IMR-90 (cell line): ENCODE measurements at regions not wholly inside any gene's neighbourhood (a gene's known extent, or its start where the extent isn't known, plus 50 kb on each side); places are given as distances from the start of the nearest gene placed in this dataset.

Experiments used
- ATAC-seq: fragments of 200-7000 bp; cut with Tn5 transposase; 2 replicates; pipeline ENCODE4 v1.9.1; 2020; ENCODE audit warnings: low read depth, mild to moderate bottlenecking, moderate library complexity
- BruUV-seq: library from RNA; stranded (reverse); fragments of 400-500 nt; replicated peaks from 2 replicates; lab custom pipeline; 2021; lab: Mats Ljungman, UMichigan
- CTCF ChIA-PET: fragments of 300-600 bp; formaldehyde crosslinking; extraction: SDS; loops from one replicate; lab custom pipeline; 2021; ENCODE audit warnings: antibody characterized with exemption; lab: Yijun Ruan, JAX
- POLR2A ChIA-PET: fragments of 300-600 bp; sonication (Branson Sonifier 250); formaldehyde crosslinking; loops from one replicate; lab custom pipeline; 2022; ENCODE audit warnings: antibody characterized with exemption; ENCODE audit not compliant: unreplicated experiment; lab: Charles Lee
- DNase-seq: peaks from one replicate; pipeline ENCODE4 v3.0.0; 2013
- H2AFZ ChIP-seq: replicated peaks from 2 replicates; pipeline ENCODE3; 2013; ENCODE audit warnings: low read length, mild to moderate bottlenecking; ENCODE audit not compliant: poor library complexity
- H2AK5ac ChIP-seq: 2 replicates; pipeline ENCODE4 v1.6.1; 2013; ENCODE audit warnings: low read depth, low read length, inconsistent platforms
- H2AK9ac ChIP-seq: replicated peaks from 2 replicates; pipeline ENCODE3; 2013; ENCODE audit warnings: mild to moderate bottlenecking, low read depth, low read length, moderate library complexity; ENCODE audit not compliant: poor library complexity
- H2BK120ac ChIP-seq: 2 replicates; pipeline ENCODE4 v1.6.1; 2013; ENCODE audit warnings: low read depth, low read length, inconsistent platforms
- H2BK15ac ChIP-seq: 3 replicates; pipeline ENCODE4 v1.6.1; 2013; ENCODE audit warnings: low read depth, low read length, inconsistent platforms
- H2BK20ac ChIP-seq: 2 replicates; pipeline ENCODE4 v1.6.1; 2013; ENCODE audit warnings: low read depth, mild to moderate bottlenecking, inconsistent platforms, low read length, moderate library complexity
- H2BK5ac ChIP-seq: 2 replicates; pipeline ENCODE4 v1.6.1; 2013; ENCODE audit warnings: mild to moderate bottlenecking, low read depth, low read length, inconsistent platforms; ENCODE audit not compliant: poor library complexity, severe bottlenecking
- H3K14ac ChIP-seq: replicated peaks from 2 replicates; pipeline ENCODE4 v1.6.1; 2013; ENCODE audit warnings: low read depth, low read length, inconsistent platforms
- H3K18ac ChIP-seq: 2 replicates; pipeline ENCODE4 v1.6.1; 2013; ENCODE audit warnings: low read depth, low read length, control low read depth
- H3K23ac ChIP-seq: 2 replicates; pipeline ENCODE4 v1.6.1; 2013; ENCODE audit warnings: low read depth, low read length, inconsistent platforms
- H3K27ac ChIP-seq: 2 replicates; pipeline ENCODE4 v1.5.1; 2013; ENCODE audit warnings: mild to moderate bottlenecking, control low read depth, low read length; ENCODE audit not compliant: insufficient read depth
- H3K27me3 ChIP-seq: 2 replicates; pipeline ENCODE4 v1.6.1; 2013; ENCODE audit warnings: low read length; ENCODE audit not compliant: control insufficient read depth, insufficient read depth
- H3K36me3 ChIP-seq: 2 replicates; pipeline ENCODE4 v1.6.1; 2013; ENCODE audit warnings: low read length, mixed read lengths; ENCODE audit not compliant: control insufficient read depth, insufficient read depth
- H3K4ac ChIP-seq: 2 replicates; pipeline ENCODE4 v1.6.1; 2013; ENCODE audit warnings: low read depth, low read length, inconsistent platforms
- H3K4me1 ChIP-seq: 2 replicates; pipeline ENCODE4 v1.6.1; 2013; ENCODE audit warnings: low read length, mixed read lengths; ENCODE audit not compliant: control insufficient read depth, insufficient read depth
- H3K4me2 ChIP-seq: 2 replicates; pipeline ENCODE4 v1.6.1; 2013; ENCODE audit warnings: low read depth, mild to moderate bottlenecking, control low read depth, low read length, moderate library complexity
- H3K4me3 ChIP-seq: 2 replicates; pipeline ENCODE4 v1.5.1; 2013; ENCODE audit warnings: low read depth, mild to moderate bottlenecking, control low read depth, low read length, moderate library complexity; ENCODE audit not compliant: insufficient read depth
- H3K56ac ChIP-seq: 2 replicates; pipeline ENCODE4 v1.6.1; 2013; ENCODE audit warnings: low read length, inconsistent platforms; ENCODE audit not compliant: insufficient read depth; ENCODE audit errors: extremely low read depth
- H3K79me1 ChIP-seq, 2 experiments: 2 replicates each; pipeline ENCODE4 v1.6.1; 2013; ENCODE audit warnings: low read length in 2 of 2, inconsistent platforms in 1 of 2, low read depth in 1 of 2
- H3K9ac ChIP-seq: 2 replicates; pipeline ENCODE4 v1.6.1; 2013; ENCODE audit warnings: low read depth, low read length, control low read depth
- H3K9me1 ChIP-seq: 2 replicates; pipeline ENCODE4 v1.6.1; 2013; ENCODE audit warnings: low read length, inconsistent platforms; ENCODE audit not compliant: insufficient read depth
- H3K9me3 ChIP-seq: 2 replicates; pipeline ENCODE4 v1.6.1; 2013; ENCODE audit warnings: low read length; ENCODE audit not compliant: control insufficient read depth, insufficient read depth
- H4K20me1 ChIP-seq: 2 replicates; pipeline ENCODE4 v1.6.1; 2013; ENCODE audit warnings: low read length, inconsistent platforms; ENCODE audit not compliant: insufficient read depth
- H4K5ac ChIP-seq: 2 replicates; pipeline ENCODE4 v1.6.1; 2013; ENCODE audit warnings: mild to moderate bottlenecking, low read depth, low read length, control low read depth
- H4K8ac ChIP-seq, 2 experiments: 2 replicates each; pipeline ENCODE4 v1.6.1; 2013; ENCODE audit warnings: low read depth in 2 of 2, low read length in 2 of 2, control low read depth in 1 of 2, inconsistent platforms in 1 of 2
- H4K91ac ChIP-seq: 2 replicates; pipeline ENCODE4 v1.6.1; 2013; ENCODE audit warnings: low read depth, low read length, inconsistent platforms; ENCODE audit not compliant: insufficient read depth
- BHLHE40 ChIP-seq: fragments of 150-350 bp; IDR thresholded peaks from 2 replicates; pipeline ENCODE4 v1.6.1; 2016; ENCODE audit warnings: mild to moderate bottlenecking, low read depth, low read length
- CEBPB ChIP-seq: IDR thresholded peaks from 2 replicates; pipeline ENCODE4 v1.6.1; 2012; ENCODE audit warnings: low read depth, low read length, improper control_type of control experiment
- CHD1 ChIP-seq: IDR thresholded peaks from 2 replicates; pipeline ENCODE4 v1.6.1; 2012; ENCODE audit warnings: low read depth, low read length, improper control_type of control experiment
- FOS ChIP-seq: fragments of 150-350 bp; IDR thresholded peaks from 2 replicates; pipeline ENCODE4 v1.6.1; 2016; ENCODE audit warnings: low read depth, low read length
- MAFK ChIP-seq: IDR thresholded peaks from 2 replicates; pipeline ENCODE4 v1.6.1; 2012; ENCODE audit warnings: low read depth, low read length, improper control_type of control experiment
- MAZ ChIP-seq: IDR thresholded peaks from 2 replicates; pipeline ENCODE4 v1.6.1; 2012; ENCODE audit warnings: low read depth, mild to moderate bottlenecking, low read length, improper control_type of control experiment, moderate library complexity, borderline replicate concordance
- MXI1 ChIP-seq: IDR thresholded peaks from 2 replicates; pipeline ENCODE4 v1.6.1; 2012; ENCODE audit warnings: low read depth, mild to moderate bottlenecking, low read length, moderate library complexity, borderline replicate concordance
- NFE2L2 ChIP-seq: fragments of 150-350 bp; IDR thresholded peaks from 2 replicates; pipeline ENCODE4 v1.6.1; 2016; ENCODE audit warnings: low read depth, mild to moderate bottlenecking, low read length
- POLR2A ChIP-seq: IDR thresholded peaks from 2 replicates; pipeline ENCODE4 v1.6.1; 2012; ENCODE audit warnings: mild to moderate bottlenecking, low read depth, low read length
- RAD21 ChIP-seq: IDR thresholded peaks from 2 replicates; pipeline ENCODE4 v1.6.1; 2012; ENCODE audit warnings: low read length, improper control_type of control experiment
- RCOR1 ChIP-seq: IDR thresholded peaks from 2 replicates; pipeline ENCODE4 v1.6.1; 2012; ENCODE audit warnings: mild to moderate bottlenecking, low read length, improper control_type of control experiment; ENCODE audit not compliant: insufficient replicate concordance
- RFX5 ChIP-seq: IDR thresholded peaks from 2 replicates; pipeline ENCODE4 v1.8.0; 2012; ENCODE audit warnings: low read depth, mild to moderate bottlenecking, low read length, moderate library complexity
- SMC3 ChIP-seq: fragments of 150-350 bp; IDR thresholded peaks from 2 replicates; pipeline ENCODE4 v1.6.1; 2016; ENCODE audit warnings: low read depth, mild to moderate bottlenecking, antibody characterized with exemption, low read length, moderate library complexity
- WGBS, 2 experiments: methylation state at CpG; one replicate each; pipeline versions ENCODE4 v1.1.5 to v1.1.7; 2013; ENCODE audit warnings: missing lambda C conversion rate in 2 of 2; ENCODE audit not compliant: insufficient read length in 1 of 2; ENCODE audit errors: extremely low coverage in 2 of 2; 5-methylcytosine and 5-hydroxymethylcytosine counted together
- dilution Hi-C: fragments of 300-500 bp; cut with HindIII; formaldehyde crosslinking; loops from one replicate; pipeline ENCODE4 v1.14.3; 2018; ENCODE audit warnings: low sequenced_read_pairs; ENCODE audit not compliant: unreplicated experiment
- in situ Hi-C: fragments of 300-500 bp; cut with MboI; formaldehyde crosslinking; loops from 3 replicates; pipeline ENCODE4 v1.14.3; 2019; ENCODE audit warnings: low sequenced_read_pairs, inconsistent platforms, mixed read lengths
- intact Hi-C: fragments of 100-400 bp; cut with micrococcal nuclease; formaldehyde crosslinking; loops from 2 replicates; pipeline ENCODE4 v1.10.0; 2022
- TF ChIP-seq, protein P1 (sequence below): fragments of 150-350 bp; IDR thresholded peaks from 2 replicates; pipeline ENCODE4 v1.6.1; 2016; ENCODE audit warnings: low read depth, mild to moderate bottlenecking, low read length, moderate library complexity, borderline replicate concordance
- TF ChIP-seq, protein P2 (sequence below): fragments of 150-350 bp; IDR thresholded peaks from 2 replicates; pipeline ENCODE4 v1.6.1; 2017; ENCODE audit warnings: mild to moderate bottlenecking, antibody characterized with exemption, low read length, low read depth
- TF ChIP-seq, protein P3 (sequence below): conservative IDR thresholded peaks from 2 replicates; pipeline ENCODE4 v1.5.1; 2012; ENCODE audit warnings: mild to moderate bottlenecking, low read depth, low read length, improper control_type of control experiment

DNA sequence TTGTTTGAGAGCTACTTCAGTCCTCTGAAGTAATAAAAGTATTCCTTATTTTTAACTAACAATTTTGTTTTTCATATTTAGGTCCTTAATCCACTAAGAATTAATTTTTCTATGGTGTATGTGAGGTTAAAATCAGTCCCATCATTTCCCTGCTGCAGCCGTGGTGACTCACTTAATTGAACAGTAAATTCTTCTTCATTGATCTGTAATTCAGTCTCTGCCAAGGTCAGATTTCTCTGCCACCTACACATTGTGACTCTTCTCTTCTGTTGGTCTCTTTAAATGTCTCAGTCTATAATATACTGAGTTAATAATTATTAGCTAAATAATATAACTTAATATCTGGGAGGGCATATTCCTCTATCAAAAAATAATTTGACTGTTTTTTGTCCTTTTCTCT, 262.3 kb downstream of the UTRN start:
- no peak overlapping the region for H3K27ac ChIP-seq
- ATAC-seq, result no peak

More for the DNA sequence above, 262.3 kb downstream of the UTRN start:
- ChIA-PET CTCF (interaction anchor here (1.1 kb wide), 2 partner anchors 12 to 37 kb away, joined by 3 to 4 read pairs; no protein-coding TSS in a partner anchor), POLR2A (no interaction called here)
- no peak overlapping the region for H3K14ac ChIP-seq
- no peak overlapping the region for H2AK5ac ChIP-seq
- no peak overlapping the region for H2AFZ ChIP-seq
- in situ Hi-C loops (no loop called here), intact Hi-C loops (loop anchor here (1.0 to 5.0 kb wide), 2 partner anchors 12 to 260 kb away; partner anchors contain the start of gene UTRN), dilution Hi-C loops (no loop called here)
- DNase-seq, result peak; percentile 13
- H3K4me2 ChIP-seq, result no peak overlapping the region
- no peak overlapping the region for H2BK120ac ChIP-seq
- H3K9me3 ChIP-seq, result no peaks in the 10 kb centered on the region
- no peaks in the 10 kb centered on the region for H3K79me1 ChIP-seq
- H4K20me1 ChIP-seq, result no peaks in the 10 kb centered on the region
- no TSS peak for BruUV-seq
- peaks cover 11% of the 10 kb centered on the region for H3K36me3 ChIP-seq
- 0 out of 2 replicates have a peak, but pooled peaks cover 3% of the 10 kb centered on the region for H3K9me1 ChIP-seq
- H3K4me1 ChIP-seq, result no peaks in the 10 kb centered on the region
- H3K9ac ChIP-seq, result no peak overlapping the region
- H3K56ac ChIP-seq, result no peak overlapping the region
- H3K4me3 ChIP-seq, result no peak overlapping the region
- no peak overlapping the region for H3K18ac ChIP-seq
- H2AK9ac ChIP-seq, result no peak overlapping the region
- H4K91ac ChIP-seq, result no peak overlapping the region
- no peak overlapping the region for H3K23ac ChIP-seq
- H2BK20ac ChIP-seq, result no peak overlapping the region
- H2BK15ac ChIP-seq, result no peak overlapping the region
- TF ChIP-seq, protein P1, sequence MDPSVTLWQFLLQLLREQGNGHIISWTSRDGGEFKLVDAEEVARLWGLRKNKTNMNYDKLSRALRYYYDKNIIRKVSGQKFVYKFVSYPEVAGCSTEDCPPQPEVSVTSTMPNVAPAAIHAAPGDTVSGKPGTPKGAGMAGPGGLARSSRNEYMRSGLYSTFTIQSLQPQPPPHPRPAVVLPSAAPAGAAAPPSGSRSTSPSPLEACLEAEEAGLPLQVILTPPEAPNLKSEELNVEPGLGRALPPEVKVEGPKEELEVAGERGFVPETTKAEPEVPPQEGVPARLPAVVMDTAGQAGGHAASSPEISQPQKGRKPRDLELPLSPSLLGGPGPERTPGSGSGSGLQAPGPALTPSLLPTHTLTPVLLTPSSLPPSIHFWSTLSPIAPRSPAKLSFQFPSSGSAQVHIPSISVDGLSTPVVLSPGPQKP, result no peak
- TF ChIP-seq RAD21 (no peak), NFE2L2 (no peak), CEBPB (no peak), SMC3 (no peak), MXI1 (no peak), CHD1 (no peak), RCOR1 (no peak), FOS (no peak), MAZ (no peak), RFX5 (no peak), POLR2A (no peak), BHLHE40 (no peak), MAFK (no peak)
- TF ChIP-seq, protein P2, sequence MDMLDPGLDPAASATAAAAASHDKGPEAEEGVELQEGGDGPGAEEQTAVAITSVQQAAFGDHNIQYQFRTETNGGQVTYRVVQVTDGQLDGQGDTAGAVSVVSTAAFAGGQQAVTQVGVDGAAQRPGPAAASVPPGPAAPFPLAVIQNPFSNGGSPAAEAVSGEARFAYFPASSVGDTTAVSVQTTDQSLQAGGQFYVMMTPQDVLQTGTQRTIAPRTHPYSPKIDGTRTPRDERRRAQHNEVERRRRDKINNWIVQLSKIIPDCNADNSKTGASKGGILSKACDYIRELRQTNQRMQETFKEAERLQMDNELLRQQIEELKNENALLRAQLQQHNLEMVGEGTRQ, result no peak
- TF ChIP-seq, protein P3, sequence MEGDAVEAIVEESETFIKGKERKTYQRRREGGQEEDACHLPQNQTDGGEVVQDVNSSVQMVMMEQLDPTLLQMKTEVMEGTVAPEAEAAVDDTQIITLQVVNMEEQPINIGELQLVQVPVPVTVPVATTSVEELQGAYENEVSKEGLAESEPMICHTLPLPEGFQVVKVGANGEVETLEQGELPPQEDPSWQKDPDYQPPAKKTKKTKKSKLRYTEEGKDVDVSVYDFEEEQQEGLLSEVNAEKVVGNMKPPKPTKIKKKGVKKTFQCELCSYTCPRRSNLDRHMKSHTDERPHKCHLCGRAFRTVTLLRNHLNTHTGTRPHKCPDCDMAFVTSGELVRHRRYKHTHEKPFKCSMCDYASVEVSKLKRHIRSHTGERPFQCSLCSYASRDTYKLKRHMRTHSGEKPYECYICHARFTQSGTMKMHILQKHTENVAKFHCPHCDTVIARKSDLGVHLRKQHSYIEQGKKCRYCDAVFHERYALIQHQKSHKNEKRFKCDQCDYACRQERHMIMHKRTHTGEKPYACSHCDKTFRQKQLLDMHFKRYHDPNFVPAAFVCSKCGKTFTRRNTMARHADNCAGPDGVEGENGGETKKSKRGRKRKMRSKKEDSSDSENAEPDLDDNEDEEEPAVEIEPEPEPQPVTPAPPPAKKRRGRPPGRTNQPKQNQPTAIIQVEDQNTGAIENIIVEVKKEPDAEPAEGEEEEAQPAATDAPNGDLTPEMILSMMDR, result no peak
- no peak overlapping the region for H3K4ac ChIP-seq
- no peaks in the 10 kb centered on the region for H3K27me3 ChIP-seq
- H2BK5ac ChIP-seq, result no peak overlapping the region
- no peak overlapping the region for H4K8ac ChIP-seq
- no CpG with 5 or more reads among the region's 1 CpG for WGBS, 2 experiments
- H4K5ac ChIP-seq, result no peak overlapping the region
